ENCODE measurements at regions not wholly inside any gene's neighbourhood (a gene's known extent, or its start where the extent isn't known, plus 50 kb on each side); places are given as distances from the start of the nearest gene placed in this dataset.

GRCh38 chr11:121800240-121800639 lies 315.8 kb downstream of the BLID start:
- Mint-ChIP-seq H3K4me3 (no peak overlapping the region), H3K4me1 (no peaks in the 10 kb centered on the region), H3K9me3 (peaks cover 0 to 28% (median 6%) of the 10 kb centered on the region in 8 donors), H3K27me3 (no peaks in the 10 kb centered on the region), H3K27ac (no peak overlapping the region), H3K36me3 (no peaks in the 10 kb centered on the region)
- H3K27me3 ChIP-seq (ENCODE audit: insufficient read depth, low read length), result no peaks in the 10 kb centered on the region
- no peak for DNase-seq
- H3K9me3 ChIP-seq (ENCODE audit: control insufficient read depth in 1 of 2, low read length in 2 of 2), result no peaks in the 10 kb centered on the region
- no peaks in the 10 kb centered on the region for H3K36me3 ChIP-seq (ENCODE audit: insufficient read depth, low read length)
- H3K4me1 ChIP-seq (ENCODE audit: insufficient read depth, low read length), result no peaks in the 10 kb centered on the region
- intact Hi-C loops (cut with micrococcal nuclease), result no loop called here
- ChIA-PET POLR2A (ENCODE audit: partially characterized antibody) (no interaction called here), CTCF (ENCODE audit: partially characterized antibody) (no interaction called here)
- no peak overlapping the region for H3K27ac ChIP-seq (ENCODE audit: low read depth, low read length)
- H3K4me3 ChIP-seq (ENCODE audit: low read length in 2 of 2), result no peak overlapping the region

GRCh38 chr11:121797496-121797895 lies 318.5 kb downstream of the BLID start:
- H3K4me3 Mint-ChIP-seq, result no peak overlapping the region
- H3K36me3 ChIP-seq (ENCODE audit: insufficient read depth, low read length), result no peaks in the 10 kb centered on the region
- no peak overlapping the region for H3K4me3 ChIP-seq (ENCODE audit: low read length in 2 of 2)
- H3K9me3 Mint-ChIP-seq, result peaks cover 0 to 28% (median 6%) of the 10 kb centered on the region in 8 donors
- DNase-seq, result no peak
- H3K9me3 ChIP-seq (ENCODE audit: control insufficient read depth in 1 of 2, low read length in 2 of 2), result no peaks in the 10 kb centered on the region
- no peak overlapping the region for H3K27ac ChIP-seq (ENCODE audit: low read depth, low read length)
- no peaks in the 10 kb centered on the region for H3K27me3 ChIP-seq (ENCODE audit: insufficient read depth, low read length)
- CTCF ChIA-PET (ENCODE audit: partially characterized antibody), result no interaction called here
- intact Hi-C loops (cut with micrococcal nuclease), result no loop called here
- no peak overlapping the region for H3K27ac Mint-ChIP-seq
- no peaks in the 10 kb centered on the region for H3K4me1 Mint-ChIP-seq
- H3K36me3 Mint-ChIP-seq, result no peaks in the 10 kb centered on the region
- no peaks in the 10 kb centered on the region for H3K4me1 ChIP-seq (ENCODE audit: insufficient read depth, low read length)
- H3K27me3 Mint-ChIP-seq, result no peaks in the 10 kb centered on the region
- POLR2A ChIA-PET (ENCODE audit: partially characterized antibody), result no interaction called here

GRCh38 chr11:121795174-121795573 lies 320.8 kb downstream of the BLID start:
- Histone ChIP-seq H3K27ac (ENCODE audit: low read depth, low read length) (no peak overlapping the region), H3K4me1 (ENCODE audit: insufficient read depth, low read length) (no peaks in the 10 kb centered on the region), H3K36me3 (ENCODE audit: insufficient read depth, low read length) (no peaks in the 10 kb centered on the region), H3K4me3 (ENCODE audit: low read length in 2 of 2) (no peak overlapping the region), H3K27me3 (ENCODE audit: insufficient read depth, low read length) (no peaks in the 10 kb centered on the region), H3K9me3 (ENCODE audit: control insufficient read depth in 1 of 2, low read length in 2 of 2) (no peaks in the 10 kb centered on the region)
- no peak overlapping the region for H3K4me3 Mint-ChIP-seq
- intact Hi-C loops (cut with micrococcal nuclease), result no loop called here
- H3K36me3 Mint-ChIP-seq, result no peaks in the 10 kb centered on the region
- peaks cover 0 to 3% of the 10 kb centered on the region in 2 donors for H3K27me3 Mint-ChIP-seq
- ChIA-PET POLR2A (ENCODE audit: partially characterized antibody) (no interaction called here), CTCF (ENCODE audit: partially characterized antibody) (no interaction called here)
- H3K9me3 Mint-ChIP-seq, result peaks cover 0 to 22% (median 4%) of the 10 kb centered on the region in 8 donors
- H3K27ac Mint-ChIP-seq, result no peak overlapping the region
- no peaks in the 10 kb centered on the region for H3K4me1 Mint-ChIP-seq
- no peak for DNase-seq

- H3K27me3 Mint-ChIP-seq, result peaks cover 0 to 3% of the 10 kb centered on the region in 2 donors
- Histone ChIP-seq H3K36me3 (ENCODE audit: insufficient read depth, low read length) (no peaks in the 10 kb centered on the region), H3K4me3 (ENCODE audit: low read length in 2 of 2) (no peak overlapping the region), H3K27me3 (ENCODE audit: insufficient read depth, low read length) (no peaks in the 10 kb centered on the region), H3K9me3 (ENCODE audit: control insufficient read depth in 1 of 2, low read length in 2 of 2) (no peaks in the 10 kb centered on the region), H3K4me1 (ENCODE audit: insufficient read depth, low read length) (no peaks in the 10 kb centered on the region), H3K27ac (ENCODE audit: low read depth, low read length) (no peak overlapping the region)
- no peak overlapping the region for H3K4me3 Mint-ChIP-seq
- intact Hi-C loops (cut with micrococcal nuclease), result no loop called here
- no peak overlapping the region for H3K27ac Mint-ChIP-seq
- ChIA-PET POLR2A (ENCODE audit: partially characterized antibody) (no interaction called here), CTCF (ENCODE audit: partially characterized antibody) (no interaction called here)
- no peaks in the 10 kb centered on the region for H3K4me1 Mint-ChIP-seq
- no peak for DNase-seq
- H3K9me3 Mint-ChIP-seq, result peaks cover 0 to 18% (median 2%) of the 10 kb centered on the region in 8 donors
- H3K36me3 Mint-ChIP-seq, result no peaks in the 10 kb centered on the region
Measured at GRCh38 chr11:121794671-121795141, 321.3 kb downstream of the BLID start.

- Histone ChIP-seq H3K27me3 (ENCODE audit: insufficient read depth, low read length) (no peaks in the 10 kb centered on the region), H3K4me3 (ENCODE audit: low read length in 2 of 2) (no peak overlapping the region), H3K4me1 (ENCODE audit: insufficient read depth, low read length) (no peaks in the 10 kb centered on the region), H3K27ac (ENCODE audit: low read depth, low read length) (no peak overlapping the region), H3K9me3 (ENCODE audit: control insufficient read depth in 1 of 2, low read length in 2 of 2) (no peaks in the 10 kb centered on the region), H3K36me3 (ENCODE audit: insufficient read depth, low read length) (no peaks in the 10 kb centered on the region)
- H3K27ac Mint-ChIP-seq, result no peak overlapping the region
- intact Hi-C loops (cut with micrococcal nuclease), result no loop called here
- H3K4me1 Mint-ChIP-seq, result no peaks in the 10 kb centered on the region
- CTCF ChIA-PET (ENCODE audit: partially characterized antibody), result no interaction called here
- POLR2A ChIA-PET (ENCODE audit: partially characterized antibody), result no interaction called here
- H3K36me3 Mint-ChIP-seq, result no peaks in the 10 kb centered on the region
- no peak for DNase-seq
- no peak overlapping the region for H3K4me3 Mint-ChIP-seq
- H3K9me3 Mint-ChIP-seq, result peaks cover 0 to 15% (median 3%) of the 10 kb centered on the region in 8 donors
- H3K27me3 Mint-ChIP-seq, result peaks cover 0 to 6% of the 10 kb centered on the region in 2 donors
Measured at GRCh38 chr11:121793916-121794315, 322.1 kb downstream of the BLID start.

GRCh38 chr11:121793291-121793690 lies 322.7 kb downstream of the BLID start:
- no peaks in the 10 kb centered on the region for H3K36me3 ChIP-seq (ENCODE audit: insufficient read depth, low read length)
- POLR2A ChIA-PET (ENCODE audit: partially characterized antibody), result no interaction called here
- Mint-ChIP-seq H3K36me3 (peaks cover 0 to 3% of the 10 kb centered on the region in 2 donors), H3K9me3 (peaks cover 0 to 12% (median 3%) of the 10 kb centered on the region in 8 donors), H3K4me1 (no peaks in the 10 kb centered on the region), H3K4me3 (no peak overlapping the region), H3K27ac (no peak overlapping the region), H3K27me3 (peaks cover 3 to 6% of the 10 kb centered on the region in 2 donors)
- H3K27me3 ChIP-seq (ENCODE audit: insufficient read depth, low read length), result no peaks in the 10 kb centered on the region
- H3K4me1 ChIP-seq (ENCODE audit: insufficient read depth, low read length), result no peaks in the 10 kb centered on the region
- intact Hi-C loops (cut with micrococcal nuclease), result no loop called here
- no peak overlapping the region for H3K27ac ChIP-seq (ENCODE audit: low read depth, low read length)
- no peak overlapping the region for H3K4me3 ChIP-seq (ENCODE audit: low read length in 2 of 2)
- no peaks in the 10 kb centered on the region for H3K9me3 ChIP-seq (ENCODE audit: control insufficient read depth in 1 of 2, low read length in 2 of 2)
- CTCF ChIA-PET (ENCODE audit: partially characterized antibody), result no interaction called here
- no peak for DNase-seq

GRCh38 chr11:121792185-121792584 lies 323.8 kb downstream of the BLID start:
- Histone ChIP-seq H3K27ac (ENCODE audit: low read depth, low read length) (no peak overlapping the region), H3K4me3 (ENCODE audit: low read length in 2 of 2) (no peak overlapping the region), H3K36me3 (ENCODE audit: insufficient read depth, low read length) (no peaks in the 10 kb centered on the region), H3K27me3 (ENCODE audit: insufficient read depth, low read length) (no peaks in the 10 kb centered on the region), H3K9me3 (ENCODE audit: control insufficient read depth in 1 of 2, low read length in 2 of 2) (no peaks in the 10 kb centered on the region), H3K4me1 (ENCODE audit: insufficient read depth, low read length) (no peaks in the 10 kb centered on the region)
- Mint-ChIP-seq H3K4me1 (no peaks in the 10 kb centered on the region), H3K9me3 (peaks cover 0 to 10% (median 3%) of the 10 kb centered on the region in 8 donors), H3K27ac (no peak overlapping the region), H3K36me3 (peaks cover 0 to 3% of the 10 kb centered on the region in 2 donors), H3K27me3 (peaks cover 3 to 6% of the 10 kb centered on the region in 2 donors), H3K4me3 (no peak overlapping the region)
- intact Hi-C loops (cut with micrococcal nuclease), result no loop called here
- POLR2A ChIA-PET (ENCODE audit: partially characterized antibody), result no interaction called here
- DNase-seq, result no peak
- CTCF ChIA-PET (ENCODE audit: partially characterized antibody), result no interaction called here

GRCh38 chr11:121790430-121790829 lies 325.6 kb downstream of the BLID start:
- Mint-ChIP-seq H3K36me3 (peaks cover 0 to 3% of the 10 kb centered on the region in 2 donors), H3K9me3 (peaks cover 0 to 18% (median 11%) of the 10 kb centered on the region in 8 donors), H3K4me1 (no peaks in the 10 kb centered on the region), H3K27me3 (peaks cover 3 to 6% of the 10 kb centered on the region in 2 donors), H3K27ac (no peak overlapping the region), H3K4me3 (no peak overlapping the region)
- Histone ChIP-seq H3K9me3 (ENCODE audit: control insufficient read depth in 1 of 2, low read length in 2 of 2) (no peaks in the 10 kb centered on the region), H3K36me3 (ENCODE audit: insufficient read depth, low read length) (no peaks in the 10 kb centered on the region), H3K27me3 (ENCODE audit: insufficient read depth, low read length) (no peaks in the 10 kb centered on the region), H3K27ac (ENCODE audit: low read depth, low read length) (no peak overlapping the region), H3K4me3 (ENCODE audit: low read length in 2 of 2) (no peak overlapping the region), H3K4me1 (ENCODE audit: insufficient read depth, low read length) (no peaks in the 10 kb centered on the region)
- ChIA-PET POLR2A (ENCODE audit: partially characterized antibody) (no interaction called here), CTCF (ENCODE audit: partially characterized antibody) (no interaction called here)
- no peak for DNase-seq
- intact Hi-C loops (cut with micrococcal nuclease), result no loop called here
